ENCODE measurements at regions not wholly inside any gene's neighbourhood (a gene's known extent, or its start where the extent isn't known, plus 50 kb on each side); places are given as distances from the start of the nearest gene placed in this dataset.
"Not testable (repeated sequence)": the region's sequence is repeated elsewhere in the genome, so short reads cannot be mapped to it uniquely, and the experiment has no call there.

GRCh38 chr3:6739288-6739687 is 121.6 kb upstream of the GRM7 start:
- no peak for DNase-seq

DNA sequence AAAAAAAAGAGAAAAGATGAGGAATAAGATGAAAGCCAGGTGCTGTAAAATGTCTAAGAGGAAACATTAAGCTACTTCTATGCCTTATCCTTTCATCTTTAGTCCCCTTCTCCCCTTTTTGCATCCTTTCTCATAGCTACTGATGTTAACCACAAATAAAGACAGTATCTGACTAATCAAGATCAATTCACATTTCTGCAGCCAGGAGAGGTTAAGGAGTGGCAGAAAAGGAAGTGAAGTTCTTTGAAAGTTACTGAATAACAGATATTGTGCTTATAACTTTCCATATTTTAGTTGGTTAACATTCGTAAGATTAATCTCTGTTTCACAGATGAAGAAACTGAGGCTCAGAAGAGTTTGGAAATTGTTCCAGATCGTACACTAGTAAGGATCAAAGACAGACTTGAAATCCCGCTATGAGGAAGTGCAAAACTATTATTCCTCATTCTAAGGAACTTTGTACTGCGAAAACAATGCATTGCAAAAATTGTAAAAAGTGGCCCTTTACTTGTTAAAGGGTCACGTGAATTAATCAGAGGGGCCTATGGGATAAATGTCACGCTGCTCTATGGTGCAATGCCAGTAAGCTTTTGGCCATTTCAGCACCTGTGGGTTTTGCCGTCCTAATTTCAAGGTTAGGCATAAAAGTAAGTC is 117.7 kb upstream of the GRM7 start:
- DNase-seq: no peak

DNA sequence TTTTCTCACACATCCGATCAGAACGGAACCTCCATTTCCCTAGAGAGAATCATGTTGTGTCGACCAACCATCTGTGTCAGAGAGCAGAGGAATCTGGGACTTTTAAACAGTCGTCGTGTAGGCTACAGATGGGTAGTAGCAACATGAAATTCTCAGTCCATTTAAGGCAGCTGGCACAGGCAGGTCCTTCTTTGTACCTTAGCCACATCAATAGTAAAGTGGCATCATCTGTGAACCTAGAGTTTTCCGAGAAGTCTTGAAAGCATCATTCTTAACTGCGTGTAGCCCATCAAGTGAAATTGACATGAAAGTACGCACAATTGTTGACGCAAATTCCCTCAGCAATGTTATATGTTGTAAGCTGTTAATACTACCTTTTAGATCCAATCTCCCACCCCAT is 114.5 kb upstream of the GRM7 start:
- DNase-seq: no peak

DNA sequence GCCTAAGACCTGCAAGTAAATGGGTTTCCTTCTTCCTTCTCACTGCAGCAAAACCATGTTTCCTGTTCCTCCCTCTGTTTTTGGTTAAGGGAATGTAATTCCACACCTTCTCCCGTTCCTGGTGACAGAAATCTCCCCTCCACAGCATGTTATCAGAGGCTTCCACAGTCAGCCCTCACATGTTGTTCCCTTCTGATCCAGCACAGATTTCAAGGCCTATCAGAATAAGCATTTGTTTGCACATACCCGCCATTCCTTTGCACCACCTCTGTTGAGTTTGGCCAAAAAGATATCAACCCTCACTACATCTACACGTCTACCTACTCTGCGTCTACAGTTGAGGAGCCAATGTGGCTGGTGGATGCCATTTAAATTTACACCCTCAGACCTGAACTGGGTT is 113.9 kb upstream of the GRM7 start:
- no peak for DNase-seq

- DNase-seq: no peak
Observed at GRCh38 chr3:6750782-6751181, 110.1 kb upstream of the GRM7 start.

DNA sequence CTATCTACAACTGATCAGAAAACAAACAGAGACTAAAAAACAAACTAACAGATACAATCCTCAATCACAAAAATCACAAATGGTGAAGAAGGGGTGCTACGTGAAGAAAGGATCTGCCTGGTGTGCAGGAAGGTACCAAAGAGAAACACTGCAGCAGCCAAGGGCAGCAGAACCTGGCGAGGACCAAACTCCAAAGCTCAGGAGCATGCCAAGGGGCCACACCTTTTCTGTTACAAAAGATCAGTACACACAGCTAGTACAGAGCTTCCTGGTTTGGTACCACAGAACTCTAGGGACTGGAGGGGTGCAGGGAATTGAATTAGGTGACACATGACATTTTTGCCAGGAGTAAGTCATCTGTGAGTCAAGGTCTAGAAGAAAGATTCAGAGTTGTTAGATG is 107.4 kb upstream of the GRM7 start:
- no peak for DNase-seq

GRCh38 chr3:6769532-6770396 is 91.2 kb upstream of the GRM7 start:
- not testable (repeated sequence) for DNase-seq

DNA sequence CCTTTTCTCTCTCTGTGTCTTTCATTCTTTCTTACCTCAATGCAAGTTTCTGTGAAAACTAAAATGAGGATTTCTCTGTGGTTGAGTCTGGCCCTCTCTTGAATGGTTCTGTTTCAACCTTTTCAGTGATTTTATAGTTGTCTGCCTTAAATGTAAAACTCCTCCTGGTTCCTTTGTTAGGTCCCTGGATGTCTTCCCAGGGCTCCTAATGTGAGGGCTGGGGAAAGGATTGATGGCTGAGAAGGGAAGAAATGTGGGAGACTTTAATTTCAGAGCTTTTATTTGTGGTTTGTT is 90.6 kb upstream of the GRM7 start:
- DNase-seq: no peak

DNA sequence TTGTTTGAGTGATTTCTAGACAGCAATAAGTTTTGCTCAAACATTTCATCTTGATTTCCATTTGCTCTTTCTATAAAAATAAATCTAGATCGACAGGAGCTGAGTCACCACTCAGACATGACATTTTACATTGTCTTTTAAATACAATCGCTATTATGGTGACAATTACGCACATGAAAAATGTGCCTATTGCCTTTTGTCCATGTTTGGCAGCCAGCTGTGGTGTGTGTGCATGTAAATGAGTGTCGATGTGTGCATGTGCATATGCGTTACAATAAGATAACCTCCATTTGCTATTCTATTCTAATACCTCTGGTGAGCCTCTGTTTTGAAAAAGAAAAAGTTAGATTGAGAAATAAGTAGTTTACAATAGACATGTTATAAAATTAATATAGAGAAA is 89.7 kb upstream of the GRM7 start:
- no peak for DNase-seq

DNA sequence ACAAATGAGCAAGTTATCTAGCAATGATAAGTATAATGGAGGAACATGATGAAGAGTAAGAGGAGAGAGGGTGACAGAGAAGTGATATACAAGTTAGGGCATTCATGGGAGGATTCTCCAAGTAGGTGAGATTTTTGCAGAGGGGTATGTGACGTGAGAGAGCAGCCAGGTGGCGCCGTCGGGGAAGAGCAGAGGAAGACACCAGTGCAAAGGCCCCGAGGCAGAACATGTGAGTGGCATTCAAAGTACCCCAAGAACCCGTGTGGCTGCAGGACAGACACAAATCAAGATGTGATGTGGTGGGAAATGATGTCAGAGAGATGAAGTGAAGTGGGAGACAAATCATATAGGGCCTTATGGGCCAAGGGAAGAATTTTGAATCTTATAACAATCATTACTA is 81.8 kb upstream of the GRM7 start:
- no peak for DNase-seq

GRCh38 chr3:6781092-6781491 is 79.8 kb upstream of the GRM7 start:
- no peak for DNase-seq

GRCh38 chr3:6785726-6786125 is 75.2 kb upstream of the GRM7 start:
- DNase-seq: no peak

DNA sequence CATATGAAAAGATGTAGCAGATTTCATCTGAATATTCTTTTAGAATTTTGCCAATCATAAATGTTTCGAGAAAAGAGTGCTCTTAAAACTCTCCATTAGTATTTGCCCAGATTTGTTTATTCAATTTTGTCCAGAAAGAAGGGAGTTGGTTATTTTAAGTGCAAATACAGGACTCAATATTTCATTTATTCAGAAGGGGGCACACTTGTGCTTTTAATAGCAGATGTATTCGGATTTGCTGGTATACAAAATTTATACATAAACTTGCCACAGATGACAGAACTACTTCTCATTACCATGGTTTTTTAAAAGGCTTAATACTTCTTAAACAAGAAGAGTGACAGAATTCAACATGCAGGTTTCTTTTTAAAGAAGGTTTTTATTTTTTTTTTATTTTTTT is 69.8 kb upstream of the GRM7 start:
- no peak for DNase-seq

DNA sequence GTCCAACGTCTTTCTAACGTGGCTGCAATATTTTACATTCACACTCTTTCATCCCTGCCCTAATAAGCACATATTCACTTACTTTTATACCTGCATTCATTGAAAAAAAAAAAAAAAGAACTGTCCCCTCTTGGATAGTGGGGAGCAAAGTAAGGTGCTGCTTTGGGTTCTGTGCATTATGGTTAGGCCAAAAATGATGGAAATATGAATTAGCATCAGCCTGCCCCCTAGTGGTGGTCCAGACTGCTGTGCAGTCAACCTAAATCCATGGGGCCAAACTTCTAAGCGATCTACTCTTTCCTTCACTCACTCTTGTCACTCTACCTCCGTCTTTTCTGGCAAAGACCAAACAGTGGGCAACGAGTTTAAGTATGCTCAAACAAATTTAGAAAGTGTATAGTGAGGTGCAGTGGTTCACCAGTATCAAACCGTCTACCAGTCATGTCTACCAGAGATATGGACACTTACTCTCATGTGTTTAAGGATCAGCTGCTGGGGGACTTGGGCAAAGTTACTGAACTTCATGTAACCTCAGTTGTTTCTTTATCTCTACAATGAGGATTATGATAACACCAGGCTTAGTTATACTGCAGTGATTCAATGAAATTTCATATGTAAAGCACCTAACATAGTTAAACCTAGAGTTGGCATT is 61.5 kb upstream of the GRM7 start:
- DNase-seq: peak; percentile 25

DNA sequence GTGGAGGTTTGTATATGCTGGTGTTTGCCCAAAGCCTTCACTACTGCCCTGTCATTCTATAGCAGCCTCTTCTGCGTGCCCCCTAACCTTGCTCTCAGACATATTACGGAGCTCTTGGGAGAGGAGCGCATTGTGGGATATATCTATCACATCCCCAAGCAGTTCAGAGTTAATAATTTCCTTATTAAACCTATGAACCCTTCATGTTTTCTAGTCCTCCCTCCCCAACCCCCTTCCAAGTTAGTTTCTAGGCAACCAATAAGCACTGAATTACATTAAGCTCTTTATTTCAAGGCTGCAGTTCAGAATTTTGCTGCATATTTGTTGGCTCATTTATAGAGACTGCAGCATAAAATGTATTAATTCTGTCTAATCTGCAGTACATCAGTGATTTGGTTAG is 57.3 kb upstream of the GRM7 start:
- no peak for DNase-seq

- DNase-seq: no peak
Observed at GRCh38 chr3:6805236-6805635, 55.7 kb upstream of the GRM7 start.

- DNase-seq: no peak
Observed at GRCh38 chr3:6806991-6807390, 53.9 kb upstream of the GRM7 start.

- DNase-seq: no peak
Observed at GRCh38 chr3:6807967-6808588, 52.8 kb upstream of the GRM7 start.

DNA sequence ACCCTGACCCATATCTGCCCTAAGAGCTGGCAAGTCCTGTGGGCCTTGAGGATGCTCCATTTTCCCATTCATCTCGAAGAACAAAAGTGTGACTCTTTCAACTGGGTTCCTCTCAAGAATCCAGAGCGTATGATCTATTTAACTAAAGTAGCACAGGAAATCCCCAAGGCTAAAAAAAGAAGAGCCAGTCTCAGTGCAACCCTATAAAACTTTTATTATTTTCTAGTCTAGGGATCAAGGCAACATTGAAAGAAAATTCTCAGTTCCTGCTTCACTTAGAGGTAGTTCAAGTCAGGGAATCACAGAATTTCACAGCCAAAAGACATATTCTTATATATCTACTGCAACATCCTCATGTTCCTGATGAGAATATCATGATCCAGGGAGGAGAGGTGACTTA is 51.6 kb upstream of the GRM7 start:
- DNase-seq: no peak

Data from femur (tissue), 1 donor.